SU-DHL-6 (cell line): ENCODE measurements at regions not wholly inside any gene's neighbourhood (a gene's known extent, or its start where the extent isn't known, plus 50 kb on each side); places are given as distances from the start of the nearest gene placed in this dataset.

ENCODE experiments used
- H2AFZ ChIP-seq: fragments of 200-600 bp; sonication (generic); 2 replicates; pipeline ENCODE4 v1.6.1; 2014; ENCODE audit warnings: low read depth, mild to moderate bottlenecking, moderate library complexity, mixed read lengths, antibody characterized with exemption, low read length; ENCODE audit not compliant: severe bottlenecking
- H3F3A ChIP-seq: fragments of 200-600 bp; shearing (Covaris generic); 2 replicates; pipeline ENCODE4 v1.6.0; 2016; ENCODE audit warnings: antibody characterized with exemption, mild to moderate bottlenecking; ENCODE audit not compliant: insufficient read depth
- H3K27ac ChIP-seq: fragments of 200-600 bp; sonication (generic); 2 replicates; pipeline ENCODE4 v1.5.1; 2016; ENCODE audit warnings: low read depth, mild to moderate bottlenecking, low read length, moderate library complexity, mixed read lengths
- H3K27me3 ChIP-seq: fragments of 200-600 bp; sonication (generic), shearing (Covaris generic); 2 replicates; pipeline ENCODE4 v1.6.0; 2014; ENCODE audit warnings: mild to moderate bottlenecking, low read length
- H3K36me3 ChIP-seq: fragments of 200-600 bp; sonication (generic); 2 replicates; pipeline ENCODE4 v1.6.1; 2014; ENCODE audit warnings: mild to moderate bottlenecking, low read length, mixed read lengths
- H3K4me2 ChIP-seq: fragments of 300-600, 200-600 bp; shearing (Covaris generic), sonication (generic); 2 replicates; pipeline ENCODE4 v1.6.0; 2014; ENCODE audit warnings: low read length, low read depth, mild to moderate bottlenecking; ENCODE audit not compliant: poor library complexity, severe bottlenecking
- H3K4me3 ChIP-seq: fragments of 200-600 bp; sonication (generic); 2 replicates; pipeline ENCODE4 v1.5.1; 2014; ENCODE audit warnings: antibody characterized with exemption, low read length, mild to moderate bottlenecking, mixed read lengths; ENCODE audit not compliant: insufficient read depth, poor library complexity, severe bottlenecking
- H3K79me2 ChIP-seq: fragments of 200-600 bp; sonication (generic); 2 replicates; pipeline ENCODE4 v1.6.1; 2014; ENCODE audit warnings: mild to moderate bottlenecking, low read length, moderate library complexity; ENCODE audit not compliant: insufficient read depth
- H3K9ac ChIP-seq: fragments of 200-600 bp; sonication (generic); 2 replicates; pipeline ENCODE4 v1.7.0; 2014; ENCODE audit warnings: mild to moderate bottlenecking, low read length
- H3K9me2 ChIP-seq: fragments of 200-600 bp; sonication (generic); replicated peaks from 2 replicates; pipeline ENCODE4 v1.6.1; 2014; ENCODE audit warnings: low read length; ENCODE audit not compliant: insufficient read depth
- H3K9me3 ChIP-seq: fragments of 200-600 bp; sonication (generic); 2 replicates; pipeline ENCODE4 v1.6.1; 2014; ENCODE audit warnings: low read length, mixed read lengths; ENCODE audit not compliant: insufficient read depth
- H4K20me1 ChIP-seq: fragments of 200-600 bp; sonication (generic); 2 replicates; pipeline ENCODE4 v1.6.1; 2014; ENCODE audit warnings: low read depth, mild to moderate bottlenecking, antibody characterized with exemption, low read length, moderate library complexity, mixed read lengths
- EZH2phosphoT487 ChIP-seq: fragments of 200-600 bp; sonication (generic), shearing (Covaris generic); conservative IDR thresholded peaks from 2 replicates; pipeline ENCODE4 v1.6.1; 2018; ENCODE audit warnings: mild to moderate bottlenecking, antibody characterized with exemption, low read length, moderate library complexity, mixed read lengths
- TF ChIP-seq, protein P1 (sequence below): fragments of 200-600 bp; sonication (generic); IDR thresholded peaks from one replicate; pipeline ENCODE4 v1.5.1; 2017; ENCODE audit warnings: antibody characterized with exemption, mild to moderate bottlenecking, low read length, moderate library complexity; ENCODE audit not compliant: insufficient read depth, poor library complexity, severe bottlenecking

GRCh38 chr18:28691496-28691840, 514.5 kb upstream of the CDH2 start:
- H3K4me3 ChIP-seq: no peak overlapping the region
- no peaks in the 10 kb centered on the region for H3K79me2 ChIP-seq
- H3K36me3 ChIP-seq: no peaks in the 10 kb centered on the region
- no peak overlapping the region for H3K9ac ChIP-seq
- H3F3A ChIP-seq: no peaks in the 10 kb centered on the region
- H3K27ac ChIP-seq: no peak overlapping the region
- TF ChIP-seq EZH2phosphoT487: no peak
- no peaks in the 10 kb centered on the region for H3K27me3 ChIP-seq
- H4K20me1 ChIP-seq: no peaks in the 10 kb centered on the region
- no peaks in the 10 kb centered on the region for H3K9me3 ChIP-seq
- no peak overlapping the region for H2AFZ ChIP-seq
- H3K4me2 ChIP-seq: no peak overlapping the region
- no peaks in the 10 kb centered on the region for H3K9me2 ChIP-seq

- H4K20me1 ChIP-seq: no peaks in the 10 kb centered on the region
- no peaks in the 10 kb centered on the region for H3K9me2 ChIP-seq
- H3F3A ChIP-seq: no peaks in the 10 kb centered on the region
- H3K4me3 ChIP-seq: no peak overlapping the region
- no peak overlapping the region for H2AFZ ChIP-seq
- H3K9me3 ChIP-seq: no peaks in the 10 kb centered on the region
- no peak overlapping the region for H3K9ac ChIP-seq
- no peaks in the 10 kb centered on the region for H3K36me3 ChIP-seq
- H3K79me2 ChIP-seq: no peaks in the 10 kb centered on the region
- TF ChIP-seq, protein P1, sequence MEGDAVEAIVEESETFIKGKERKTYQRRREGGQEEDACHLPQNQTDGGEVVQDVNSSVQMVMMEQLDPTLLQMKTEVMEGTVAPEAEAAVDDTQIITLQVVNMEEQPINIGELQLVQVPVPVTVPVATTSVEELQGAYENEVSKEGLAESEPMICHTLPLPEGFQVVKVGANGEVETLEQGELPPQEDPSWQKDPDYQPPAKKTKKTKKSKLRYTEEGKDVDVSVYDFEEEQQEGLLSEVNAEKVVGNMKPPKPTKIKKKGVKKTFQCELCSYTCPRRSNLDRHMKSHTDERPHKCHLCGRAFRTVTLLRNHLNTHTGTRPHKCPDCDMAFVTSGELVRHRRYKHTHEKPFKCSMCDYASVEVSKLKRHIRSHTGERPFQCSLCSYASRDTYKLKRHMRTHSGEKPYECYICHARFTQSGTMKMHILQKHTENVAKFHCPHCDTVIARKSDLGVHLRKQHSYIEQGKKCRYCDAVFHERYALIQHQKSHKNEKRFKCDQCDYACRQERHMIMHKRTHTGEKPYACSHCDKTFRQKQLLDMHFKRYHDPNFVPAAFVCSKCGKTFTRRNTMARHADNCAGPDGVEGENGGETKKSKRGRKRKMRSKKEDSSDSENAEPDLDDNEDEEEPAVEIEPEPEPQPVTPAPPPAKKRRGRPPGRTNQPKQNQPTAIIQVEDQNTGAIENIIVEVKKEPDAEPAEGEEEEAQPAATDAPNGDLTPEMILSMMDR: no peak
- TF ChIP-seq EZH2phosphoT487: no peak
- no peaks in the 10 kb centered on the region for H3K27me3 ChIP-seq
- no peak overlapping the region for H3K4me2 ChIP-seq
- no peak overlapping the region for H3K27ac ChIP-seq
Measured at GRCh38 chr18:28690836-28691495, 514.0 kb upstream of the CDH2 start.

DNA sequence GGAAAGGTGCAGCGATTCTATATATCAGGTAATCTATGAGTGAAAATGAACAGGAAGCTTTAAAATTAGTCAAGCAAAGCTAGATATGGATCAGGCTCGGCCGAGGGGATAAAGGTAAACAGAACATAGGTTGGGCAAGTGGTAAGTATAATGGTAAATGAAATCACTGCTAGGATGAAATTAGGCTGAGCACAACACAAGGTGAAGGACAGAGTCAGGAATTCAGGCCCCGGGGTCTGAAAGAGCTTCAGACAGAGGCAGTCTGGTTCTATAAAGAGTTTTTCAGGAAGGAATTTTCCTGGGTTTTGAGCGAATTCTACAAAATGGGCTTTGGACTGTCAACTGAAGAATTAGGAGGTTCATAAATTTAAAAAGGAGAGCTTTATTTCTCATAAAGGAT, 513.2 kb upstream of the CDH2 start:
- Histone ChIP-seq H3K36me3 (no peaks in the 10 kb centered on the region), H3K79me2 (no peaks in the 10 kb centered on the region), H3K9ac (no peak overlapping the region), H3K9me3 (no peaks in the 10 kb centered on the region), H2AFZ (no peak overlapping the region), H3K4me3 (no peak overlapping the region), H3F3A (no peaks in the 10 kb centered on the region), H4K20me1 (no peaks in the 10 kb centered on the region), H3K27me3 (no peaks in the 10 kb centered on the region), H3K9me2 (no peaks in the 10 kb centered on the region), H3K27ac (no peak overlapping the region), H3K4me2 (no peak overlapping the region)
- TF ChIP-seq EZH2phosphoT487: no peak
- TF ChIP-seq, protein P1: no peak

- no peaks in the 10 kb centered on the region for H3K27me3 ChIP-seq
- TF ChIP-seq, protein P1: no peak
- TF ChIP-seq EZH2phosphoT487: no peak
- H3K9me2 ChIP-seq: no peaks in the 10 kb centered on the region
- H3K9ac ChIP-seq: no peak overlapping the region
- H3K79me2 ChIP-seq: no peaks in the 10 kb centered on the region
- H3F3A ChIP-seq: no peaks in the 10 kb centered on the region
- H3K27ac ChIP-seq: no peak overlapping the region
- no peak overlapping the region for H3K4me3 ChIP-seq
- H3K36me3 ChIP-seq: no peaks in the 10 kb centered on the region
- no peak overlapping the region for H2AFZ ChIP-seq
- no peaks in the 10 kb centered on the region for H3K9me3 ChIP-seq
- H4K20me1 ChIP-seq: no peaks in the 10 kb centered on the region
- H3K4me2 ChIP-seq: no peak overlapping the region
Measured at GRCh38 chr18:28689588-28689987, 512.7 kb upstream of the CDH2 start.
